ENCODE measurements at regions not wholly inside any gene's neighbourhood (a gene's known extent, or its start where the extent isn't known, plus 50 kb on each side); places are given as distances from the start of the nearest gene placed in this dataset.
"Not testable (repeated sequence)": the region's sequence is repeated elsewhere in the genome, so short reads cannot be mapped to it uniquely, and the experiment has no call there.

GRCh38 chr10:23493711-23494110 is 54.8 kb downstream of the OTUD1 start:
- intact Hi-C loops (cut with DNase I) = no loop called here
- ATAC-seq = no peak
- no peak for DNase-seq

- no peak for ATAC-seq
- intact Hi-C loops (cut with DNase I) = no loop called here
Observed at GRCh38 chr10:23496727-23497126, 57.9 kb downstream of the OTUD1 start.

DNA sequence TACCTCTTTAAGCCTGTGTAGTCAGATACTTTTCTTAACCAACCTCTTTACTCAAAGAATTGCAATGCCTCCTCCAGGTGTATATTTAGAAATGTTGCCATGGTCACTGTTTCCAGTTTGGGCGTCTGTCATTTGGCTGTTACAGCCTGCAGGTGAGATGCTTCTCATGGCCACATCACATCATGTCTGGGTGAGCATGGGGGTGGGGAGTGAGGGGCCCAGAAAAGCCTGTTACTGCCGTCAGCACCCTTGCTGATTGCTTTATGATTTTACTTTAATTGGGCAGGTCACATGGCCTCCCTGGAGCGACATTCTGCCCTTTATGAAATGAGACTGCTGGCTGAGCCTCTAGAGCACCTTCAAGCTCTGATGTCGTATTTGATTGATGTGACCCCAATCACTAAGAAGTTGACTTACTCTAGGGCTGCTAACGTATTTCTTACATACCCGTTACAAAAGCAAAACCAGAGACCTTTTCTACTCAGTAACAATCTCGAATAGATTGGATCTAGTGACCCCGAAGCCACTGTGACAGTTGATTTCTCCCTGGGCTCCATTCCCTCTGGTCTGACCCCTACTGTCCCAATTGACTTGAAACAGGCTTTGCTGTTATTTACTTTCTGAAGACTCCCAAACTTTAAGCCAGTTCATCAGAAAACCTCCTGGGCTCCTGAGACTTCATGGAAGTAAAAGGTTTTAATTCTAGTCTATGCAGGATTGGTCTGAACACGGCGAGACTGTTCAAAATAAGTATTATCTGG is 60.7 kb downstream of the OTUD1 start:
- no peak for ATAC-seq
- DNase-seq = no peak
- intact Hi-C loops (cut with DNase I) = no loop called here

More at GRCh38 chr10:23496727-23497126, 57.9 kb downstream of the OTUD1 start:
- DNase-seq = no peak

- intact Hi-C loops (cut with DNase I) = no loop called here
Observed at GRCh38 chr10:23505797-23506465, 67.1 kb downstream of the OTUD1 start.

DNA sequence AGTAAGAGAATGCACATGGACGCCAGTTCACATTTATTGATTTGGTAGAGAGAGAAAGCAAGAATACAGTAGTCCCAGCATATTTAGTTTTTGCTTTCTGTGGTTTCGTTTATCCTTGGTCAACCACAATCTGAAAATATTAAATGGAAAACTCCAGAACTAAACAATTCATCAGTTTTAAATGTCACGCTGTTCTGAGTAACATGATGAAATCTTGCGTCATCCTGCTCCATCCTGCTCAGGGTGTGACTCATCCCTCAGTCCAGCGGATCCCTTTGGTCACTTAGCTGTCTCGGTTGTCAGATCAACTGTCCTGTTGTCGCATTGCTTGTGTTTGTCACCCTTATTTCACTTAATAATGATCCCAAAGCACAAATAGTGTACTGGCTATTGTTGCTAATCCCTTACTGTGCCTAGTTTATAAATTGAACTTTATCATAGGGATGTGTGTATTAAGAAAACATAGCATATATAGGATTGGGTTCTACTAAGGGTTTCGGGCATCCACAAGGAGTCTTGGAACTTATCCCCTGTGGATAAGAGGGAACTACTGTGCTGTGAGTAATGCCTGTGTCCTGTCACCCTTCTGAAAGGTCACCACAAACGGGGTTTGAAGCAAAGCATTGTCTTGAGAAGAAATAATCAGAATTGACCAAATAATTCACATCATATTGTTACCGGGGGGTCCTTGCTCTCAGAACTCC is 73.6 kb downstream of the OTUD1 start:
- ATAC-seq = peak in 1 of 2 donors; percentile 37
- DNase-seq = no peak
- intact Hi-C loops (cut with DNase I) = no loop called here

More at GRCh38 chr10:23505797-23506465, 67.1 kb downstream of the OTUD1 start:
- DNase-seq (no peak), ATAC-seq (no peak)

GRCh38 chr10:23513621-23514020 is 74.7 kb downstream of the OTUD1 start:
- DNase-seq; intact Hi-C loops (cut with DNase I); ATAC-seq: not testable (repeated sequence)

- intact Hi-C loops (cut with DNase I) = no loop called here
- ATAC-seq (no peak), DNase-seq (no peak)
Observed at GRCh38 chr10:23514321-23514720, 75.4 kb downstream of the OTUD1 start.

- intact Hi-C loops (cut with DNase I) = no loop called here
- ATAC-seq = no peak
- DNase-seq = no peak
Observed at GRCh38 chr10:23516530-23516929, 77.7 kb downstream of the OTUD1 start.

- ATAC-seq = no peak
- DNase-seq = no peak
- intact Hi-C loops (cut with DNase I) = no loop called here
Observed at GRCh38 chr10:23517155-23517554, 78.3 kb downstream of the OTUD1 start.

DNA sequence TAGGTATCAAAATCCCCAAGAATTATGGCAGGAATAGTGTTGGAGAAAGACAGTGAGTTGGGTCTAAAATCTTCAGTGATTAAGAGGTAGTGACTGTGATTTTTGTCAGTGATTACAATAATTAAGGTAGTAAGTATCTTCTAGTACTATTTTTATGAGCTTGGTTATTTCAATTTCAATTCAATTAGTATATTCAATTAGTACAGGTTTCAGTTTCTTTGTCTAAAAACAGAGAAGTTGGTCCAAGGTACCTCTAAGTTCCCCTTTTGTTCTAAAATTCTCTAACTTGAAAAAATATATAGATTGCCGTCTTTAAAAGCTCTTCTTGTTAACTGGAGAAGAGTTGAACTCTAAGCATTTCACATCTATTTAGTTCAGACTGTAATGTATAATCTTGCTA is 82.9 kb downstream of the OTUD1 start:
- intact Hi-C loops (cut with DNase I) = no loop called here
- no peak for DNase-seq
- ATAC-seq = no peak

- intact Hi-C loops (cut with DNase I) = no loop called here
- DNase-seq = no peak
- ATAC-seq = peak in 1 of 2 donors; percentile 11
Observed at GRCh38 chr10:23522345-23522744, 83.5 kb downstream of the OTUD1 start.

- ATAC-seq (no peak), DNase-seq (no peak)
- intact Hi-C loops (cut with DNase I) = no loop called here
Observed at GRCh38 chr10:23523251-23523650, 84.4 kb downstream of the OTUD1 start.

- intact Hi-C loops (cut with DNase I) = loop anchor here in 1 of 2 donors (5.0 kb wide), 2 partner anchors 213 to 368 kb away; no protein-coding TSS in a partner anchor
- DNase-seq (no peak), ATAC-seq (peak; percentile 73 to 77)
Observed at GRCh38 chr10:23525406-23525805, 86.5 kb downstream of the OTUD1 start.

GRCh38 chr10:23528419-23528818 is 89.5 kb downstream of the OTUD1 start:
- no peak for ATAC-seq
- DNase-seq = no peak
- intact Hi-C loops (cut with DNase I) = loop anchor here in 1 of 2 donors (5.0 kb wide), 2 partner anchors 216 to 371 kb away; no protein-coding TSS in a partner anchor

- DNase-seq (no peak), ATAC-seq (no peak)
- intact Hi-C loops (cut with DNase I) = loop anchor here (5.0 kb wide), 2 partner anchors 217 to 372 kb away; no protein-coding TSS in a partner anchor
Observed at GRCh38 chr10:23529625-23530024, 90.8 kb downstream of the OTUD1 start.

DNA sequence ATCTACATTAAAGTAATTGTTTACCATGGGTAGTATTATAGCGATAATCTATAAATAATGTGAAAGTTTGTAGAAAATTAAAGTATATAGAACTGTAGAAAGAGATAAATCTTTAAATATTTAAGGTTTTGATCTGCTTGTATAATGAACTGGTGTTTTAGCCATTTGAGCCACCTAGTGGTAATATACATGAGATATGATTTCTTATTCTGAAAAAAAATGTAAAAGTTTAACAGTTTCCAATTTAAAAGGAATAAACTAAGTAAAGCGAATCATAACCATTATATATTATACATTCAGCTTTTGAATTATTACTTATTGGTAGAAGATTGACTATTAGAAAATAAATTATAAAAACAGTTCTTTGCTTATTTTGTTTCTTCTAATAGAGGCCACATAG is 91.2 kb downstream of the OTUD1 start:
- no peak for ATAC-seq
- no peak for DNase-seq
- intact Hi-C loops (cut with DNase I) = loop anchor here in 1 of 2 donors (5.0 kb wide), 1 partner anchor 218 kb away; no protein-coding TSS in a partner anchor

DNA sequence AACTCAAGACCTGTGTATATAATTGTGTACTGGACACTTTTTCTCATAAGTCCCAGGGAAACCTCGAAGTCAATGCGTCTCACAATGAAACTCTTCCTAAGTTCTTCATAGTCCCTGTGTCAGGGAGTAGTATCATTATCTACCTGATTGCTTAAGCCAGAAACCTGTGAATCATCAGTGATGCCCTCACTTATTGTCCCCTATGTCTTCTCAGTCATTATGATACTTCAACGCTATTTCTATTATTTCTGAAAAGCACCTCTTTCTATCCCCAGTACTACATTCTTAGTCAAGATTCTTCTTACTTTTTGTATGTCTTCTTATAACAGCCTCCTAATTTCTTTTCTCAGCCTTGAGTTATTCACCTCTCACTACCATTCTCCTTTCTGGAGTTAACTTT is 94.3 kb downstream of the OTUD1 start:
- intact Hi-C loops (cut with DNase I) = loop anchor here in 1 of 2 donors (5.0 kb wide), 1 partner anchor 221 kb away; no protein-coding TSS in a partner anchor
- DNase-seq (no peak), ATAC-seq (no peak)

GRCh38 chr10:23534326-23534725 is 95.5 kb downstream of the OTUD1 start:
- DNase-seq = no peak
- intact Hi-C loops (cut with DNase I) = loop anchor here in 1 of 2 donors (5.0 kb wide), 1 partner anchor 222 kb away; no protein-coding TSS in a partner anchor
- ATAC-seq = no peak

GRCh38 chr10:23534761-23535160 is 95.9 kb downstream of the OTUD1 start:
- ATAC-seq (no peak), DNase-seq (no peak)
- intact Hi-C loops (cut with DNase I) = loop anchor here in 1 of 2 donors (5.0 kb wide), 1 partner anchor 222 kb away; no protein-coding TSS in a partner anchor

GRCh38 chr10:23535381-23535780 is 96.5 kb downstream of the OTUD1 start:
- intact Hi-C loops (cut with DNase I) = no loop called here
- DNase-seq (no peak), ATAC-seq (no peak)
